Brain microvascular endothelial cell (primary cell): ENCODE measurements at regions not wholly inside any gene's neighbourhood (a gene's known extent, or its start where the extent isn't known, plus 50 kb on each side); places are given as distances from the start of the nearest gene placed in this dataset.

Experiments used
- DNase-seq: peaks from one replicate; pipeline ENCODE4 v3.0.0-alpha.2; 2020
- H3K27ac ChIP-seq: fragments of 250-450 bp; sonication (Bioruptor Pico); 2 replicates; pipeline ENCODE4 v1.5.1; 2020; ENCODE audit warnings: mild to moderate bottlenecking, moderate library complexity
- H3K27me3 ChIP-seq: fragments of 250-450 bp; sonication (Bioruptor Pico); replicated peaks from 2 replicates; pipeline ENCODE4 v1.5.1; 2020; ENCODE audit warnings: mild to moderate bottlenecking
- H3K36me3 ChIP-seq: fragments of 250-450 bp; sonication (Bioruptor Pico); replicated peaks from 2 replicates; pipeline ENCODE4 v1.5.1; 2020; ENCODE audit warnings: mild to moderate bottlenecking
- H3K4me3 ChIP-seq: 2 replicates; pipeline ENCODE4 v1.5.1; 2011; ENCODE audit warnings: low read depth, mild to moderate bottlenecking, control low read depth, low read length, moderate library complexity
- CTCF ChIP-seq: IDR thresholded peaks from 2 replicates; pipeline ENCODE4 v1.5.1; 2011; ENCODE audit warnings: low read depth, mild to moderate bottlenecking, moderate library complexity, low read length, control low read depth, inconsistent platforms; ENCODE audit errors: missing control alignments
- in situ Hi-C: cut with HindIII; loops from 2 replicates; pipeline ENCODE4 v1.10.0; 2017; ENCODE audit warnings: low sequenced_read_pairs, low pct_ligation_motif_present

- in situ Hi-C loops, result no loop called here
- H3K27ac ChIP-seq, result no peak overlapping the region
- no peak for DNase-seq
- no peaks in the 10 kb centered on the region for H3K27me3 ChIP-seq
- no peak overlapping the region for H3K4me3 ChIP-seq
- no peak for TF ChIP-seq CTCF
- no peaks in the 10 kb centered on the region for H3K36me3 ChIP-seq
Observed at GRCh38 chr5:25427240-25427639, 782.5 kb upstream of the CDH10 start.

GRCh38 chr5:25423271-25423670 is 778.5 kb upstream of the CDH10 start:
- in situ Hi-C loops, result no loop called here
- no peaks in the 10 kb centered on the region for H3K27me3 ChIP-seq
- H3K36me3 ChIP-seq, result no peaks in the 10 kb centered on the region
- DNase-seq, result no peak
- no peak overlapping the region for H3K27ac ChIP-seq
- TF ChIP-seq CTCF, result no peak
- no peak overlapping the region for H3K4me3 ChIP-seq

GRCh38 chr5:25419684-25420083 is 774.9 kb upstream of the CDH10 start:
- in situ Hi-C loops, result no loop called here
- no peak for DNase-seq
- Histone ChIP-seq H3K27me3 (no peaks in the 10 kb centered on the region), H3K36me3 (no peaks in the 10 kb centered on the region), H3K4me3 (no peak overlapping the region), H3K27ac (no peak overlapping the region)
- TF ChIP-seq CTCF, result no peak

- DNase-seq, result no peak
- in situ Hi-C loops, result no loop called here
- Histone ChIP-seq H3K27ac (no peak overlapping the region), H3K27me3 (no peaks in the 10 kb centered on the region), H3K4me3 (no peak overlapping the region), H3K36me3 (no peaks in the 10 kb centered on the region)
- no peak for TF ChIP-seq CTCF
Observed at GRCh38 chr5:25418978-25419377, 774.2 kb upstream of the CDH10 start.

- no peak for TF ChIP-seq CTCF
- H3K27me3 ChIP-seq, result no peaks in the 10 kb centered on the region
- no peak overlapping the region for H3K27ac ChIP-seq
- in situ Hi-C loops, result no loop called here
- no peak overlapping the region for H3K4me3 ChIP-seq
- H3K36me3 ChIP-seq, result no peaks in the 10 kb centered on the region
- DNase-seq, result no peak
Observed at GRCh38 chr5:25418319-25418859, 773.6 kb upstream of the CDH10 start.

GRCh38 chr5:25416960-25417359 is 772.2 kb upstream of the CDH10 start:
- no peaks in the 10 kb centered on the region for H3K36me3 ChIP-seq
- no peak overlapping the region for H3K27ac ChIP-seq
- no peak overlapping the region for H3K4me3 ChIP-seq
- no peaks in the 10 kb centered on the region for H3K27me3 ChIP-seq
- in situ Hi-C loops, result no loop called here
- DNase-seq, result no peak
- TF ChIP-seq CTCF, result no peak
